Right lobe of liver (tissue), 4 donors: ENCODE measurements at regions not wholly inside any gene's neighbourhood (a gene's known extent, or its start where the extent isn't known, plus 50 kb on each side); places are given as distances from the start of the nearest gene placed in this dataset.
"Not testable (repeated sequence)": the region's sequence is repeated elsewhere in the genome, so short reads cannot be mapped to it uniquely, and the experiment has no call there.

Experiments used
- CTCF ChIP-seq, 4 donors: fragments of 200-600 bp in 3 of 4; fragments of 450-650 bp in 1 of 4; IDR thresholded peaks; one replicate each; pipeline versions ENCODE4 v1.5.1 to v1.8.0; 2016 to 2022; ENCODE audit warnings: antibody characterized with exemption in 4 of 4, mild to moderate bottlenecking in 2 of 4
- POLR2A ChIP-seq: fragments of 450-650 bp; IDR thresholded peaks from one replicate; pipeline ENCODE4 v1.6.1; 2017; ENCODE audit warnings: antibody characterized with exemption, mild to moderate bottlenecking
- donor health status: DM: no; HTN: no; CAD: no.
- donor health status: DM: no; HTN: no; CAD: no.
- donor health status: DM: no; HTN: yes; CAD: no.

GRCh38 chr7:9919-10318 lies 182.5 kb upstream of the FAM20C start:
- not testable (repeated sequence) for TF ChIP-seq CTCF (IDR thresholded peaks at IDR 0.05); POLR2A
